HepG2 (cell line): ENCODE measurements at regions not wholly inside any gene's neighbourhood (a gene's known extent, or its start where the extent isn't known, plus 50 kb on each side); places are given as distances from the start of the nearest gene placed in this dataset.

Experiments used
- ATAC-seq: fragments of 200-7000 bp; cut with Tn5 transposase; 3 replicates; pipeline ENCODE4 v1.9.1; 2020; ENCODE audit warnings: mild to moderate bottlenecking, moderate library complexity
- BruUV-seq: library from RNA; stranded (reverse); fragments of 400-500 nt; replicated peaks from 2 replicates; lab custom pipeline; 2021; lab: Mats Ljungman, UMichigan
- CTCF ChIA-PET: fragments of 300-600 bp; formaldehyde crosslinking; extraction: SDS; loops from one replicate; lab custom pipeline; 2021; ENCODE audit warnings: low total read pairs, inconsistent platforms, low intra/inter-chr PET ratio; lab: Yijun Ruan, JAX
- POLR2A ChIA-PET: fragments of 350-600 bp; sonication (Branson Sonifier 250); formaldehyde crosslinking; loops from one replicate; lab custom pipeline; 2020; ENCODE audit warnings: antibody characterized with exemption, inconsistent platforms; lab: Yijun Ruan, JAX
- DNase-seq: peaks from one replicate; pipeline ENCODE4 v3.0.0-alpha.2; 2015; ENCODE audit warnings: low spot score
- FAIRE-seq: peaks from 3 replicates; lab custom pipeline; 2011; peaks lifted over from hg19 to GRCh38; lab: Jason Lieb, UNC
- H2AFZ ChIP-seq: one replicate; pipeline ENCODE4 v1.6.1; 2011; ENCODE audit warnings: low read length, inconsistent platforms
- H3K27ac ChIP-seq: fragments of 300-600 bp; 3 replicates; pipeline ENCODE4 v1.8.0; 2011; ENCODE audit warnings: mixed run types, mild to moderate bottlenecking, mixed read lengths, low read length, inconsistent platforms; ENCODE audit not compliant: insufficient read depth; ENCODE audit errors: extremely low read length
- H3K27me3 ChIP-seq, 2 experiments: fragments of 200-600 bp in 1 of 2; 2 replicates in 1 of 2; 3 replicates in 1 of 2; pipeline versions ENCODE4 v1.6.0 to v1.8.0; 2011; ENCODE audit warnings: low read length in 2 of 2, mild to moderate bottlenecking in 2 of 2, moderate library complexity in 2 of 2, inconsistent platforms in 1 of 2; ENCODE audit not compliant: insufficient read depth in 2 of 2, control insufficient read depth in 1 of 2
- H3K36me3 ChIP-seq, 2 experiments: fragments of 200-600 bp in 1 of 2; replicated peaks in 1 of 2; 2 replicates in 1 of 2; 3 replicates in 1 of 2; pipeline versions ENCODE4 v1.5.1 to v1.8.0; 2011; ENCODE audit warnings: low read length in 2 of 2, inconsistent platforms in 1 of 2; ENCODE audit not compliant: insufficient read depth in 2 of 2, control insufficient read depth in 1 of 2
- H3K4me1 ChIP-seq: 2 replicates; pipeline ENCODE4 v1.5.1; 2012; ENCODE audit warnings: low read length, inconsistent platforms; ENCODE audit not compliant: insufficient read depth
- H3K4me2 ChIP-seq: 2 replicates; pipeline ENCODE4 v1.6.0; 2011; ENCODE audit warnings: low read depth, low read length, inconsistent platforms
- H3K4me3 ChIP-seq, 3 experiments: fragments of 200-600 bp in 1 of 3; sonication (generic), shearing (Covaris generic) in 1 of 3; replicated peaks in 1 of 3; 2 replicates each; pipeline ENCODE4 v1.5.1; 2011 to 2016; ENCODE audit warnings: low read length in 3 of 3, inconsistent platforms in 2 of 3, low read depth in 2 of 3, mild to moderate bottlenecking in 2 of 3, control low read depth in 1 of 3, mixed read lengths in 1 of 3; ENCODE audit not compliant: insufficient read depth in 1 of 3
- H3K79me2 ChIP-seq: one replicate; pipeline ENCODE4 v1.6.1; 2011; ENCODE audit warnings: low read length, inconsistent platforms; ENCODE audit not compliant: insufficient read depth
- H3K9ac ChIP-seq: 2 replicates; pipeline ENCODE4 v1.6.0; 2011; ENCODE audit warnings: mild to moderate bottlenecking, low read depth, low read length, inconsistent platforms; ENCODE audit not compliant: insufficient read depth
- H3K9me3 ChIP-seq: 2 replicates; pipeline ENCODE4 v1.5.1; 2012; ENCODE audit warnings: mild to moderate bottlenecking, low read length
- H4K20me1 ChIP-seq: 2 replicates; pipeline ENCODE4 v1.6.0; 2011; ENCODE audit warnings: inconsistent platforms, mild to moderate bottlenecking, low read length, moderate library complexity; ENCODE audit not compliant: insufficient read depth
- FOXC1 ChIP-seq: sonication (generic); formaldehyde crosslinking; IDR thresholded peaks from 2 replicates; pipeline ENCODE4 v1.8.0; 2022; ENCODE audit warnings: mild to moderate bottlenecking, missing genetic modification reagents, borderline replicate concordance
- GATA4 ChIP-seq: sonication (generic); IDR thresholded peaks from 2 replicates; pipeline ENCODE4 v1.6.1; 2016; ENCODE audit warnings: antibody characterized with exemption, low read depth, borderline replicate concordance
- GFI1 ChIP-seq: sonication (generic); formaldehyde crosslinking; IDR thresholded peaks from 2 replicates; pipeline ENCODE4 v1.5.0; 2020; ENCODE audit warnings: missing genetic modification reagents, mild to moderate bottlenecking, borderline replicate concordance
- GMEB1 ChIP-seq: sonication (generic); formaldehyde crosslinking; IDR thresholded peaks from 2 replicates; pipeline ENCODE4 v1.5.1; 2020; ENCODE audit warnings: missing genetic modification reagents, mild to moderate bottlenecking, borderline replicate concordance
- ISX ChIP-seq: sonication (generic); formaldehyde crosslinking; conservative IDR thresholded peaks from 2 replicates; pipeline ENCODE4 v1.5.0; 2020; ENCODE audit warnings: missing genetic modification reagents
- MAZ ChIP-seq, 2 experiments: sonication (generic) in 1 of 2; formaldehyde crosslinking in 1 of 2; IDR thresholded peaks; 2 replicates each; pipeline versions ENCODE4 v1.5.0 to v1.6.1; 2012 to 2020; ENCODE audit warnings: low read depth in 2 of 2, mild to moderate bottlenecking in 2 of 2, borderline replicate concordance in 1 of 2, improper control_type of control experiment in 1 of 2, low read length in 1 of 2, missing genetic modification reagents in 1 of 2, moderate library complexity in 1 of 2
- MED13 ChIP-seq: sonication (generic); formaldehyde crosslinking; IDR thresholded peaks from 2 replicates; pipeline ENCODE4 v1.5.0; 2020; ENCODE audit warnings: missing genetic modification reagents
- NR2C2 ChIP-seq: sonication (generic); formaldehyde crosslinking; IDR thresholded peaks from 2 replicates; pipeline ENCODE4 v1.4.0; 2020; ENCODE audit warnings: missing genetic modification reagents, mild to moderate bottlenecking, moderate library complexity, borderline replicate concordance
- RARA ChIP-seq: IDR thresholded peaks from 2 replicates; pipeline ENCODE4 v1.6.1; 2016; ENCODE audit warnings: missing genetic modification reagents, missing compliant biosample characterization
- SNAPC2 ChIP-seq: sonication (generic); formaldehyde crosslinking; IDR thresholded peaks from 2 replicates; pipeline ENCODE4 v1.8.1; 2022; ENCODE audit warnings: mild to moderate bottlenecking, missing genetic modification reagents
- SOX13 ChIP-seq, 3 experiments: fragments of 450-650 bp in 1 of 3; sonication (generic) in 1 of 3; formaldehyde crosslinking in 1 of 3; IDR thresholded peaks in 2 of 3; conservative IDR thresholded peaks in 1 of 3; 2 replicates each; pipeline versions ENCODE4 v1.5.0 to v1.6.1; 2016 to 2020; ENCODE audit warnings: antibody characterized with exemption in 1 of 3, mild to moderate bottlenecking in 1 of 3, missing compliant biosample characterization in 1 of 3, missing genetic modification reagents in 1 of 3, moderate library complexity in 1 of 3
- ZC3H4 ChIP-seq: sonication (generic); formaldehyde crosslinking; IDR thresholded peaks from 2 replicates; pipeline ENCODE4 v1.4.0; 2020; ENCODE audit warnings: missing genetic modification reagents, borderline replicate concordance
- ZNF20 ChIP-seq: sonication (generic); formaldehyde crosslinking; IDR thresholded peaks from 2 replicates; pipeline ENCODE4 v1.4.0; 2020; ENCODE audit warnings: mild to moderate bottlenecking, moderate library complexity, missing genetic modification reagents
- ZNF24 ChIP-seq: fragments of 450-650 bp; IDR thresholded peaks from 2 replicates; pipeline ENCODE4 v1.6.1; 2017; ENCODE audit warnings: antibody characterized with exemption, mild to moderate bottlenecking
- ZNF549 ChIP-seq: sonication (generic); formaldehyde crosslinking; IDR thresholded peaks from 2 replicates; pipeline ENCODE4 v1.5.0; 2020; ENCODE audit warnings: missing genetic modification reagents
- ZNF629 ChIP-seq: sonication (generic); formaldehyde crosslinking; conservative IDR thresholded peaks from 2 replicates; pipeline ENCODE4 v1.5.0; 2020; ENCODE audit warnings: missing genetic modification reagents
- ZNF770 ChIP-seq: sonication (generic); formaldehyde crosslinking; IDR thresholded peaks from 2 replicates; pipeline ENCODE4 v1.5.0; 2020; ENCODE audit warnings: mild to moderate bottlenecking, missing genetic modification reagents
- WGBS: methylation state at CpG from one replicate; pipeline ENCODE4 v1.1.6; 2017; ENCODE audit warnings: low lambda C conversion rate; 5-methylcytosine and 5-hydroxymethylcytosine counted together
- in situ Hi-C: cut with HindIII; loops from 2 replicates; pipeline ENCODE4 v1.10.0; 2017; ENCODE audit warnings: low pct_unique_long_range_greater_than_20kb; ENCODE audit not compliant: extremely low pct_ligation_motif_present
- intact Hi-C: fragments of 100-400 bp; cut with micrococcal nuclease; formaldehyde crosslinking; loops from one replicate; pipeline ENCODE4 v1.10.0; 2022; ENCODE audit not compliant: unreplicated experiment
- TF ChIP-seq, protein P1 (sequence below): sonication (generic); formaldehyde crosslinking; IDR thresholded peaks from 2 replicates; pipeline ENCODE4 v1.9.0; 2022; ENCODE audit warnings: low read depth, missing genetic modification reagents

DNA sequence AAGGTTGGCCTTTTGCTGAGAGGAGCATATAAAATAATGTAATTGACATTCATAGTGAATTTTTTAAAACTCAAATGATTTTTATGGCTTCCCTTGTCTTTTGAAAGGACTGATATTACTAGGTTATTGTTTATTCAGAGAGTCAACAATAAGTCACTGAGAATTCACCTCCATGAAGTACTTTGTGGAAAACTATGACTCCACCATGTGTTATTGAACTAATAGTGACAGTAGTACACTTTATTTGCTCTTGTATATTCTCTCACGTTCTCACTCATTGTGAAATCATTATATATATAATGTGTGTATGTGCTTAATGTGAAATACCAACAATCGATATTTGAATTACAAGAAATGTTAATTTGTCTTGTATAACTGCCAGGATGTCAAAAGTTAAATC lies 267.4 kb upstream of the CCDC179 start:
- Histone ChIP-seq H3K4me3 (no peak overlapping the region), H3K9me3 (no peaks in the 10 kb centered on the region), H2AFZ (no peak overlapping the region), H4K20me1 (no peaks in the 10 kb centered on the region), H3K36me3 (no peaks in the 10 kb centered on the region), H3K79me2 (no peaks in the 10 kb centered on the region), H3K27ac (no peak overlapping the region), H3K9ac (no peak overlapping the region), H3K4me1 (peaks cover 6% of the 10 kb centered on the region; the same call in 1 of the 2 replicates), H3K27me3 (no peaks in the 10 kb centered on the region), H3K4me2 (no peak overlapping the region)
- no TSS peak for BruUV-seq
- ATAC-seq (no peak), FAIRE-seq (no peak), DNase-seq (no peak)
- intact Hi-C loops (no loop called here), in situ Hi-C loops (no loop called here)
- 0% methylated on average over 2 of the region's 2 CpGs for WGBS
- CTCF ChIA-PET: no interaction called here
- POLR2A ChIA-PET: no interaction called here
- TF ChIP-seq NR2C2 (CRISPR knock-in tag) (no peak), ZNF770 (CRISPR knock-in tag) (no peak), ISX (CRISPR knock-in tag) (no peak), FOXC1 (CRISPR knock-in tag) (no peak), ZNF549 (CRISPR knock-in tag) (no peak), GMEB1 (CRISPR knock-in tag) (no peak), ZNF629 (CRISPR knock-in tag) (no peak), MAZ (IDR thresholded peaks at IDR 0.05; ENCODE audit: borderline replicate concordance, low read depth, low read length) (no peak), MAZ (CRISPR knock-in tag; IDR thresholded peaks at IDR 0.05; ENCODE audit: low read depth) (no peak), ZC3H4 (CRISPR knock-in tag) (no peak), GFI1 (CRISPR knock-in tag) (no peak), ZNF20 (CRISPR knock-in tag) (no peak), GATA4 (no peak), MED13 (CRISPR knock-in tag) (no peak), RARA (CRISPR knock-in tag) (no peak), SNAPC2 (CRISPR knock-in tag) (no peak), ZNF24 (no peak), SOX13 (IDR thresholded peaks at IDR 0.05) (no peak), SOX13 (CRISPR knock-in tag; conservative IDR thresholded peaks at IDR 0.05 in 1 of 2, IDR thresholded peaks at IDR 0.05 in 1 of 2) (no peak)
- TF ChIP-seq, protein P1, sequence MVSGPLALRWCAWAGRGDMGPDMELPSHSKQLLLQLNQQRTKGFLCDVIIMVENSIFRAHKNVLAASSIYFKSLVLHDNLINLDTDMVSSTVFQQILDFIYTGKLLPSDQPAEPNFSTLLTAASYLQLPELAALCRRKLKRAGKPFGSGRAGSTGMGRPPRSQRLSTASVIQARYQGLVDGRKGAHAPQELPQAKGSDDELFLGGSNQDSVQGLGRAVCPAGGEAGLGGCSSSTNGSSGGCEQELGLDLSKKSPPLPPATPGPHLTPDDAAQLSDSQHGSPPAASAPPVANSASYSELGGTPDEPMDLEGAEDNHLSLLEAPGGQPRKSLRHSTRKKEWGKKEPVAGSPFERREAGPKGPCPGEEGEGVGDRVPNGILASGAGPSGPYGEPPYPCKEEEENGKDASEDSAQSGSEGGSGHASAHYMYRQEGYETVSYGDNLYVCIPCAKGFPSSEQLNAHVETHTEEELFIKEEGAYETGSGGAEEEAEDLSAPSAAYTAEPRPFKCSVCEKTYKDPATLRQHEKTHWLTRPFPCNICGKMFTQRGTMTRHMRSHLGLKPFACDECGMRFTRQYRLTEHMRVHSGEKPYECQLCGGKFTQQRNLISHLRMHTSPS (CRISPR knock-in tag): no peak
